ENCODE measurements at regions not wholly inside any gene's neighbourhood (a gene's known extent, or its start where the extent isn't known, plus 50 kb on each side); places are given as distances from the start of the nearest gene placed in this dataset.

DNA sequence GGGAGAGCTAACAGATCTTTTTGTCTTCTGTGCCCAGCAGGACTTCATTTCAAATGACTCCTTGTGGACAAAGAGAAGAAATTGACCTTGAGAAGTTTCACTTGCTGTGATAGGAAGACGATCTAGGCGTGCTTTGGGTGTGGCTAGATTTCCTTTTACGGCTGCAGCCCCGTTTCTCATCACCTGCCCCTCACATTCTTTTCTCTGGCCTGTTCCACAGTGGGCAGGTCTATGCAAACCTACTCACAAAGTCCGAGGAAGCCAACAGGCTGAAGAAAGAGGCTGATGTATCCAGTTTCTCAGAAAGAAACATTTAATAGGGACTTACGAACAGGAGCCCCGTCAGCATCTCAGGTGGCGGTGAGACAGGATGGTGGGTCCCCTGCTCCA lies 231.8 kb downstream of the FGF9 start:
- DNase-seq (ENCODE audit: low spot score in 2 of 2): no peak
- TF ChIP-seq, protein P1, sequence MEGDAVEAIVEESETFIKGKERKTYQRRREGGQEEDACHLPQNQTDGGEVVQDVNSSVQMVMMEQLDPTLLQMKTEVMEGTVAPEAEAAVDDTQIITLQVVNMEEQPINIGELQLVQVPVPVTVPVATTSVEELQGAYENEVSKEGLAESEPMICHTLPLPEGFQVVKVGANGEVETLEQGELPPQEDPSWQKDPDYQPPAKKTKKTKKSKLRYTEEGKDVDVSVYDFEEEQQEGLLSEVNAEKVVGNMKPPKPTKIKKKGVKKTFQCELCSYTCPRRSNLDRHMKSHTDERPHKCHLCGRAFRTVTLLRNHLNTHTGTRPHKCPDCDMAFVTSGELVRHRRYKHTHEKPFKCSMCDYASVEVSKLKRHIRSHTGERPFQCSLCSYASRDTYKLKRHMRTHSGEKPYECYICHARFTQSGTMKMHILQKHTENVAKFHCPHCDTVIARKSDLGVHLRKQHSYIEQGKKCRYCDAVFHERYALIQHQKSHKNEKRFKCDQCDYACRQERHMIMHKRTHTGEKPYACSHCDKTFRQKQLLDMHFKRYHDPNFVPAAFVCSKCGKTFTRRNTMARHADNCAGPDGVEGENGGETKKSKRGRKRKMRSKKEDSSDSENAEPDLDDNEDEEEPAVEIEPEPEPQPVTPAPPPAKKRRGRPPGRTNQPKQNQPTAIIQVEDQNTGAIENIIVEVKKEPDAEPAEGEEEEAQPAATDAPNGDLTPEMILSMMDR (IDR thresholded peaks at IDR 0.05): no peak
- TF ChIP-seq POLR2A (IDR thresholded peaks at IDR 0.05): no peak
- intact Hi-C loops (cut with DNase I; ENCODE audit: low total_unique reads): no loop called here
- no peak overlapping the region for H3K4me3 ChIP-seq (ENCODE audit: low read depth, poor library complexity, severe bottlenecking)
- WGBS, 2 donors: 46 to 47% methylated on average over 8 of the region's 8 CpGs

DNA sequence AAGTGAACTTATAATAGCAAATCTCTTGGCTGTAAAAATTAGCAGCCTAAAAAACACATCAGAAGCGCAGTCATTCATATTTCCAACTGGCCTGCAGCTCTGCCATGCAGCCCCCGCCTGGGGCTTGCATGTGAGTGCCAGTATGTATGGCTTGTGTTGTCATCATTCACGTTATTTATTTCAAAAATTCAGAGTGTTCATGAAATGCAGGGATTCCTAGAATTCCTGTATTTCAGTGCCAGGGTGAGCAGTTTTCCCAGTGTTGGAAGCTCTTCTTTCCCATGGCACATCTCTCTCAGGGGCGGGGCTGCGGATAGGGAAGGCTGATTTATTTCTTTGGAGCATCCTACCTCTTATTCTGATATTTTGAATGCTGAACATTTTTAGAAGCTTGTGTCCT lies 234.6 kb downstream of the FGF9 start:
- H3K4me3 ChIP-seq (ENCODE audit: low read depth, poor library complexity, severe bottlenecking): no peak overlapping the region
- TF ChIP-seq, protein P1 (IDR thresholded peaks at IDR 0.05): no peak
- no peak for TF ChIP-seq POLR2A (IDR thresholded peaks at IDR 0.05)
- WGBS, 2 donors: 38 to 59% methylated on average over 5 of the region's 5 CpGs
- no peak for DNase-seq (ENCODE audit: low spot score in 2 of 2)
- intact Hi-C loops (cut with DNase I; ENCODE audit: low total_unique reads): no loop called here

DNA sequence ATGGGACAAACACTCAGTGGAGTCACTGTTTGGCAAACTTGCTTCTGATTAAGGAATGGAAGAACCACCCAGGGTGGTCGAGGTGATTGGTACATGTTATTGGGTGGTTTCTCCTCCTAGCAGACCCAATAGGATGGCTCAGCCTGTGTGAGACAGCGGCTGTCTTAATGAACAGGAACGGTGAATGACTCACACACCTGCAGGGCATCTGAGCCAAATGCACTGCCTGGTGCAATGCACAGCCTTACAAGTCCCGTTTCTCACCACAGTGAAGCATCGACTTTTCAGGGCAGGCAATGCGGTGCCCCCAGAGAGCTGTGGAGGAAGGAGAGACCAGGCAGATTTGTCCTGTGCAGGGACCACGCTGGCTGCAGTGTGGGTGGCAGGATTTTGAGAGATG lies 238.5 kb downstream of the FGF9 start:
- no peak overlapping the region for H3K4me3 ChIP-seq (ENCODE audit: low read depth, poor library complexity, severe bottlenecking)
- TF ChIP-seq, protein P1 (IDR thresholded peaks at IDR 0.05): no peak
- TF ChIP-seq POLR2A (IDR thresholded peaks at IDR 0.05): no peak
- intact Hi-C loops (cut with DNase I; ENCODE audit: low total_unique reads): no loop called here
- no peak for DNase-seq (ENCODE audit: low spot score in 2 of 2)
- 50 to 56% methylated on average over 7 of the region's 7 CpGs for whole genome bisulfite sequencing, 2 donors

DNA sequence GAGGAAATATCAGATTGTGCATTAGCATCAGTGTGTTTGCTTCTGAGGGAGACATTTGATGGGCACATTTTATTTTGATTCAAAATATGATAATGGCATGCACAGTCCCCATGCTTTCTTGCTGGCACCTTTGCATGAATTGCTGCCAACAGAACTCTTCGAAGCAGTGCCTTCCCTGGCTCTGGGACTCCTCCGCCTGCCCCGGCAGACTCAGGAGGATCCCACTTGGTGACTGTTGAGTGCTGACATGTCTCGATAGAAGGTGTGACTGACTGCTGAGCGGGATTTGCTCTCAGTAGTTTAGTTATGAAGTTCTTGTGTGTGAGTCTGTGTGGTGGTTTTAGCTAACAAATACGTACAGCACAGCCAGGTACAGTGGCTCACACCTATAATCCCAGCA lies 239.7 kb downstream of the FGF9 start:
- no peak for DNase-seq (ENCODE audit: low spot score in 2 of 2)
- 59 to 78% methylated on average over 6 of the region's 6 CpGs for WGBS, 2 donors
- no peak overlapping the region for H3K4me3 ChIP-seq (ENCODE audit: low read depth, poor library complexity, severe bottlenecking)
- TF ChIP-seq, protein P1 (IDR thresholded peaks at IDR 0.05): no peak
- TF ChIP-seq POLR2A (IDR thresholded peaks at IDR 0.05): no peak
- intact Hi-C loops (cut with DNase I; ENCODE audit: low total_unique reads): no loop called here

DNA sequence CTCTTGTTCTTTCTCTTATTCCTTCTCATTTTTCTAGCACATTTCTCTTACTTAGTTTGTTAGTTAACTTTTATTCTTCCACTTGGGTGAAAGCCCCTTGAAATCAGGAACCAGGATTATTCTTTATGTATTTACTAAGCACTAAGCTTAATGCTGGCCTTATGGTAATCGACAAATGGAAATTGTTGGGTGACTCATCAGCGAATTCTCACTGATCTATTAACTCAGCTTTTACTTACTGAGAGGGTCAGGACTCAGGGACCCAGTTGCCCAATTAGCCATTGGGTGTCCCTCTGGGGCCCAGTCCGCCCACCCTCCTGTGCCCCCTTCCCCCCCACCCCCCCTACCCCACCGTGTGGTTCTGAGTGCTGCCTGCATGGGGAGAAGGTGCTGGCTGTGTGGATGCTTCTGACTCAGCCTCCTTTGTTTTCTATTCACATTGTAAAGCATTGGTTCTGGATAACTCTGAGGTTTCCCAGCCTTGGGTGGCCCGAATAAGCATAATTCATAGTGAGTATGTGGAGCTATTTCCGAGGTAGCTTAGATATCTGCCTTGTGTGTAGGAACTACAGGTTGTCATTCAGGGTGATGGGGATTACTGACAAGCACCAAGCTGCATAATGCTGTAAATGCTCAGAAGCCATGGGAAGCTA lies 240.9 kb downstream of the FGF9 start:
- 76 to 86% methylated on average over 6 of the region's 6 CpGs for WGBS, 2 donors
- TF ChIP-seq, protein P1 (IDR thresholded peaks at IDR 0.05): no peak
- TF ChIP-seq POLR2A (IDR thresholded peaks at IDR 0.05): no peak
- no peak overlapping the region for H3K4me3 ChIP-seq (ENCODE audit: low read depth, poor library complexity, severe bottlenecking)
- no peak for DNase-seq (ENCODE audit: low spot score in 2 of 2)
- intact Hi-C loops (cut with DNase I; ENCODE audit: low total_unique reads): no loop called here

DNA sequence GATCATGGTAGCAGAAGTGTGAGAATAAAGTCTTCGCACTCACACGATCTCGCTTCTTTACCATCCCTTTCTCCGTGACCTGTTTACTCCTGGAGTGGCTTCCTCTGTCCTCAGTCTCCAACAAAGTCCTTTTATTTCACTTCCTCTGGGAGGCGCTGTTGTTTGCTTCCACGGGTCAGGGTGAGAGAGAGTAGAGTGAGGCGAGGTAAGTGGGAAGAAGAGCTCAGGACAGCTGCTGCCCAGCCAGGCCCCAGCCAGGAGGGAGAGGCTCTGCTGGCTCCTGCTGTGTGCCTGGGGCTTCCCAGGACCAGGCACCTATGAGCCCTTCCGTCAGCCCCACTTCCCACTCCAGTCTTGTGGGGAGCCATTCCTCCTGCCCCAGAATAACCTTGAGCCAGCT lies 242.1 kb downstream of the FGF9 start:
- DNase-seq (ENCODE audit: low spot score in 2 of 2): no peak
- WGBS, 2 donors: 71 to 77% methylated on average over 8 of the region's 8 CpGs
- intact Hi-C loops (cut with DNase I; ENCODE audit: low total_unique reads): no loop called here
- H3K4me3 ChIP-seq (ENCODE audit: low read depth, poor library complexity, severe bottlenecking): no peak overlapping the region
- TF ChIP-seq, protein P1 (IDR thresholded peaks at IDR 0.05): no peak
- no peak for TF ChIP-seq POLR2A (IDR thresholded peaks at IDR 0.05)

All from lower leg skin (tissue), 4 donors.